A549 (cell line): ENCODE measurements at regions not wholly inside any gene's neighbourhood (a gene's known extent, or its start where the extent isn't known, plus 50 kb on each side); places are given as distances from the start of the nearest gene placed in this dataset.
A peak's percentile ranks its signal among the peaks of the same experiment; 100 is the strongest.

Source experiments
- ATAC-seq, 2 experiments: fragments of 200-7000 bp in 1 of 2; fragments of >200 bp in 1 of 2; cut with Nextera tagmentation in 1 of 2; cut with Tn5 transposase in 1 of 2; 3 replicates each; pipeline versions ENCODE4 v1.8.0 to v1.9.1; 2018 to 2020; ENCODE audit warnings: mild to moderate bottlenecking in 1 of 2, moderate library complexity in 1 of 2
- CTCF ChIA-PET: fragments of 300-600 bp; sonication (Branson Sonifier 250); formaldehyde crosslinking; extraction: SDS; loops from one replicate; lab custom pipeline; 2021; ENCODE audit warnings: antibody characterized with exemption, inconsistent platforms; lab: Yijun Ruan, JAX
- POLR2A ChIA-PET: fragments of 350-600 bp; formaldehyde crosslinking; extraction: SDS; loops from one replicate; lab custom pipeline; 2021; ENCODE audit warnings: antibody characterized with exemption, inconsistent platforms; lab: Yijun Ruan, JAX
- DNase-seq, 2 experiments: peaks; one replicate each; pipeline versions ENCODE4 v3.0.0 to v3.0.0-alpha.2; 2011 to 2016; ENCODE audit warnings: low read depth in 1 of 2, low spot score in 1 of 2
- FAIRE-seq: peaks from 2 replicates; lab custom pipeline; 2011; peaks lifted over from hg19 to GRCh38; lab: Jason Lieb, UNC
- H3K27ac ChIP-seq, 2 experiments: fragments of >200 bp; sonication (Bioruptor Twin); formaldehyde crosslinking; 3 replicates each; pipeline ENCODE4 v1.5.1; 2016 to 2017
- H3K4me1 ChIP-seq: fragments of >200 bp; sonication (Bioruptor Twin); formaldehyde crosslinking; 3 replicates; pipeline ENCODE4 v1.6.1; 2016
- H3K4me2 ChIP-seq: fragments of >200 bp; sonication (Bioruptor Twin); formaldehyde crosslinking; 3 replicates; pipeline ENCODE4 v1.6.1; 2016
- H3K4me3 ChIP-seq: fragments of >200 bp; sonication (Bioruptor Twin); formaldehyde crosslinking; 3 replicates; pipeline ENCODE4 v1.5.1; 2016
- H3K9me3 ChIP-seq: fragments of >200 bp; sonication (Bioruptor Twin); formaldehyde crosslinking; 3 replicates; pipeline ENCODE4 v1.6.1; 2016
- ATOH8 ChIP-seq: fragments of 250-450 bp; sonication (Bioruptor Pico); IDR thresholded peaks from 2 replicates; pipeline ENCODE4 v1.5.0; 2020; ENCODE audit warnings: low read depth, mild to moderate bottlenecking, moderate library complexity
- CBX8 ChIP-seq: fragments of 200-600 bp; sonication (generic); IDR thresholded peaks from 2 replicates; pipeline ENCODE4 v1.6.1; 2016
- CEBPB ChIP-seq, 2 experiments: fragments of >200 bp in 1 of 2; sonication (Bioruptor Twin) in 1 of 2; formaldehyde crosslinking in 1 of 2; IDR thresholded peaks; 2 replicates each; pipeline ENCODE4 v1.6.1; 2012 to 2016
- CTCF ChIP-seq: fragments of >200 bp; sonication (Bioruptor Twin); formaldehyde crosslinking; IDR thresholded peaks from 3 replicates; pipeline ENCODE4 v1.5.1; 2016
- ESRRA ChIP-seq: fragments of 150-350 bp; IDR thresholded peaks from 2 replicates; pipeline ENCODE4 v1.6.1; 2014; ENCODE audit warnings: mild to moderate bottlenecking, low read length, borderline replicate concordance
- FOSB ChIP-seq: fragments of 250-450 bp; sonication (Bioruptor Pico); IDR thresholded peaks from 2 replicates; pipeline ENCODE4 v1.5.0; 2020; ENCODE audit warnings: mild to moderate bottlenecking, moderate library complexity
- FOXS1 ChIP-seq: fragments of 250-450 bp; sonication (Bioruptor Pico); IDR thresholded peaks from 2 replicates; pipeline ENCODE4 v1.5.0; 2020; ENCODE audit warnings: mild to moderate bottlenecking, moderate library complexity
- GATA3 ChIP-seq: IDR thresholded peaks from 2 replicates; pipeline ENCODE4 v1.6.1; 2012; ENCODE audit warnings: borderline replicate concordance
- HOXA7 ChIP-seq: fragments of 250-450 bp; sonication (Bioruptor Pico); IDR thresholded peaks from 2 replicates; pipeline ENCODE4 v1.5.0; 2020; ENCODE audit warnings: mild to moderate bottlenecking, moderate library complexity
- MAX ChIP-seq: IDR thresholded peaks from 2 replicates; pipeline ENCODE4 v1.6.1; 2012
- MAZ ChIP-seq: fragments of 150-350 bp; IDR thresholded peaks from 2 replicates; pipeline ENCODE4 v1.6.1; 2014; ENCODE audit warnings: antibody characterized with exemption, low read depth, low read length, borderline replicate concordance
- NPAS2 ChIP-seq: fragments of 250-450 bp; sonication (Bioruptor Pico); IDR thresholded peaks from 2 replicates; pipeline ENCODE4 v1.8.0; 2022; ENCODE audit warnings: mild to moderate bottlenecking, moderate library complexity, borderline replicate concordance
- PHF8 ChIP-seq: fragments of 200-600 bp; sonication (generic); IDR thresholded peaks from 2 replicates; pipeline ENCODE4 v1.6.1; 2016; ENCODE audit warnings: low read depth, mild to moderate bottlenecking, antibody characterized with exemption, moderate library complexity, borderline replicate concordance
- POLR2AphosphoS2 ChIP-seq: conservative IDR thresholded peaks from 2 replicates; pipeline ENCODE4 v1.6.1; 2012; ENCODE audit warnings: low read length, improper control_type of control experiment, inconsistent platforms
- RAD21 ChIP-seq, 2 experiments: fragments of >200 bp in 1 of 2; sonication (Bioruptor Twin) in 1 of 2; formaldehyde crosslinking in 1 of 2; IDR thresholded peaks in 1 of 2; conservative IDR thresholded peaks in 1 of 2; 2 replicates in 1 of 2; 3 replicates in 1 of 2; pipeline ENCODE4 v1.6.1; 2012 to 2018; ENCODE audit warnings: inconsistent platforms in 1 of 2
- RARB ChIP-seq: fragments of 250-450 bp; sonication (Bioruptor Pico); IDR thresholded peaks from 2 replicates; pipeline ENCODE4 v1.8.0; 2021; ENCODE audit warnings: mild to moderate bottlenecking, moderate library complexity
- REST ChIP-seq: fragments of 200-600 bp; sonication (generic); IDR thresholded peaks from 2 replicates; pipeline ENCODE4 v1.6.1; 2016; ENCODE audit warnings: antibody characterized with exemption, mild to moderate bottlenecking, moderate library complexity
- RNF2 ChIP-seq: fragments of 200-600 bp; sonication (generic); IDR thresholded peaks from 2 replicates; pipeline ENCODE4 v1.6.1; 2016; ENCODE audit warnings: low read depth, mild to moderate bottlenecking, antibody characterized with exemption, moderate library complexity, borderline replicate concordance
- SMC3 ChIP-seq: fragments of >200 bp; sonication (Bioruptor Twin); formaldehyde crosslinking; IDR thresholded peaks from 3 replicates; pipeline ENCODE4 v1.6.1; 2018; ENCODE audit warnings: inconsistent platforms
- ZNF302 ChIP-seq: fragments of 250-450 bp; sonication (Bioruptor Pico); IDR thresholded peaks from 2 replicates; pipeline ENCODE4 v1.9.0; 2021; ENCODE audit warnings: inconsistent platforms, mild to moderate bottlenecking, moderate library complexity
- ZSCAN20 ChIP-seq: fragments of 250-450 bp; sonication (Bioruptor Pico); IDR thresholded peaks from 2 replicates; pipeline ENCODE4 v1.8.0; 2022; ENCODE audit warnings: mild to moderate bottlenecking, moderate library complexity
- WGBS: methylation state at CpG from one replicate; pipeline ENCODE4 v1.1.6; 2017; ENCODE audit errors: missing lambda C conversion rate; 5-methylcytosine and 5-hydroxymethylcytosine counted together

GRCh38 chrX:110417128-110417527 lies 58.5 kb downstream of the RTL9 start:
- Histone ChIP-seq H3K9me3 (no peaks in the 10 kb centered on the region), H3K4me2 (no peak overlapping the region), H3K4me1 (peaks cover 15% of the 10 kb centered on the region; the same call in 2 of the 3 replicates), H3K4me3 (no peak overlapping the region), H3K27ac (no peak overlapping the region)
- no peak for ATAC-seq
- WGBS = 90% methylated on average over 4 of the region's 4 CpGs
- DNase-seq = no peak
- TF ChIP-seq GATA3 (no peak), FOXS1 (CRISPR knock-in tag) (no peak), FOSB (CRISPR knock-in tag) (no peak), RNF2 (no peak), CBX8 (no peak), ESRRA (no peak), ATOH8 (CRISPR knock-in tag) (no peak), ZSCAN20 (CRISPR knock-in tag) (no peak), MAX (no peak), NPAS2 (CRISPR knock-in tag) (no peak), CTCF (no peak), RARB (CRISPR knock-in tag) (no peak), MAZ (no peak)
- POLR2A ChIA-PET = no interaction called here
- no peak for FAIRE-seq
- CTCF ChIA-PET = interaction anchor here (1.0 to 27.0 kb wide), 5 partner anchors 9 to 827 kb away, joined by 3 to 848 read pairs (median 28); no protein-coding TSS in a partner anchor

- Histone ChIP-seq H3K9me3 (no peaks in the 10 kb centered on the region), H3K4me1 (peaks cover 11% of the 10 kb centered on the region; the same call in 1 of the 3 replicates), H3K4me2 (peak overlapping the region; percentile 27; the same call in 1 of the 3 replicates), H3K4me3 (no peak overlapping the region), H3K27ac (no peak overlapping the region)
- DNase-seq (peak; percentile 49 to 59), ATAC-seq (peak; percentile 85 to 89), FAIRE-seq (peak; percentile 87)
- 51% methylated on average over 20 of the region's 22 CpGs for WGBS
- ChIA-PET CTCF (interaction anchor here (0.9 to 27.0 kb wide), 13 partner anchors 9 to 828 kb away, joined by 3 to 848 read pairs (median 4); no protein-coding TSS in a partner anchor), POLR2A (interaction anchor here (1.1 kb wide), 1 partner anchor 259 kb away, joined by 3 read pairs; no protein-coding TSS in a partner anchor)
- peak; percentile 48 to 55; a peak in 4 of 5 replicates for TF ChIP-seq RAD21 (conservative IDR thresholded peaks at IDR 0.05 in 1 of 2, IDR thresholded peaks at IDR 0.05 in 1 of 2)
- no peak for TF ChIP-seq HOXA7 (CRISPR knock-in tag)
- TF ChIP-seq ZSCAN20 (CRISPR knock-in tag) = no peak
- 0 out of 3 replicates have a peak, but pooled peaks have one; percentile 31 for TF ChIP-seq SMC3
- no peak for TF ChIP-seq PHF8
- TF ChIP-seq ZNF302 = no peak
- no peak for TF ChIP-seq CEBPB (IDR thresholded peaks at IDR 0.05)
- no peak for TF ChIP-seq REST
- TF ChIP-seq POLR2AphosphoS2 = no peak
These were observed 59.9 kb downstream of the RTL9 start for GRCh38 chrX:110418316-110419235.
